MM.1S (cell line): ENCODE measurements at regions not wholly inside any gene's neighbourhood (a gene's known extent, or its start where the extent isn't known, plus 50 kb on each side); places are given as distances from the start of the nearest gene placed in this dataset.

ENCODE experiments used
- CTCF ChIP-seq: fragments of 300-600 bp; sonication (generic); IDR thresholded peaks from 2 replicates; pipeline ENCODE4 v1.5.1; 2016; ENCODE audit warnings: antibody characterized with exemption, low read length, mixed read lengths
- EZH2phosphoT487 ChIP-seq: fragments of 300-600 bp; sonication (generic); IDR thresholded peaks from 2 replicates; pipeline ENCODE4 v1.6.1; 2018; ENCODE audit warnings: antibody characterized with exemption, low read length

- no peak for TF ChIP-seq CTCF
- TF ChIP-seq EZH2phosphoT487, result no peak
Observed at GRCh38 chr19:28869459-28869858, 343.5 kb downstream of the UQCRFS1 start.
